HCEC 1CT (cell line): ENCODE measurements at regions not wholly inside any gene's neighbourhood (a gene's known extent, or its start where the extent isn't known, plus 50 kb on each side); places are given as distances from the start of the nearest gene placed in this dataset.

Experiments used
- DNase-seq: peaks from one replicate; pipeline ENCODE4 v3.0.0-alpha.2; 2017

DNA sequence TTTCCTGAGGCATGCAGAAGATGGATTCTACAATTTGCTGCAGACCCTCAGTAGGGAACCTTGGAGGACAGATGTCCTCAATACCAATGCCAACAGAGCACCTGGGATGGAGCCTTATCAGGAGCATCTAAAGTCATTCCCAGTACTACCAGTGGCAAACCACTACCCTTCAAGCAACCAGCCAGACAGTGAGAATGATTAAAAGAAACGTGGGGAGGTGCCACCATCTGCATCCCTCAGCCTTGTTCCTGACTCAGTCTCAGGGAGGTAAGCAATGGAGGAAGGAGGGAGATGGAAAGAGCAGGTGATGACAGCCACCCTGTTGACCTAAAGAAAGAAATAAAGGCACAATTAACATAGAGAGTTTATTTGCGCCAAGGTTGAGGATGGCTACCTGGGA lies 175.2 kb upstream of the GRIN2B start:
- DNase-seq = no peak

DNA sequence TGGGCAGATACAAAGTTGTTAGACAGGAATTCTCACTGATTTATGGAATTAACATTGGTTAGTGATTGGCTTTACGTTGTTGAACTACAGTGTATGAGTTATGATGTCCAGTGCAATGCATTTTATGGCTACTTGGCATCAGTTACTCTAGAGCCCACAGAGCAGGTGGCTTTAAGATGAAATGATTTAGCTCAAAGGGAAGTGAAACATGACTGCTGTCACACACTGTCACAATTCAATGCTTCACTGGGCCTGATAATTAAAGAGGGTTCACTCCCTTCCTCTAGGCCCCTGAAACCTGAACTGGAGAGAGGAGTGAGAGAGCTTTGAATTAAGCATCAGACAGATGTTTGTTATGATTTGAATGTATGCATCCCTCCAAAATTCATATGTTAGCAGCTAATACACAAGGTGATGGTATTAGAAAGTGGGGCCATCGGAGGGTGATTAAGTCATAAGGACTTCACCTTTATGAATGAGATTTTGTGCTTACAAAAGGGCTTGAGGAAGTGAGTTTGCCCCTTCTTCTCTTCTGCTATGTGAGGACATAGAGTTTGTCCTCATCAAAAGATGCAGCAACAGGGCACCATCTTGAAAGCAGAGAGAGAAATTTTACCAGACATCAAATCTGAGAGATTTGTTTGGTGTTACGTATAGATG lies 175.8 kb upstream of the GRIN2B start:
- no peak for DNase-seq

GRCh38 chr12:14164266-14164665 lies 182.9 kb upstream of the GRIN2B start:
- no peak for DNase-seq

GRCh38 chr12:14167005-14167628 lies 185.7 kb upstream of the GRIN2B start:
- DNase-seq = peak; percentile 54

- DNase-seq = no peak
Measured at GRCh38 chr12:14169281-14169680, 187.9 kb upstream of the GRIN2B start.

GRCh38 chr12:14171106-14171505 lies 189.7 kb upstream of the GRIN2B start:
- no peak for DNase-seq

- no peak for DNase-seq
Measured at GRCh38 chr12:14175206-14175605, 190.3 kb upstream of the ATF7IP start.

DNA sequence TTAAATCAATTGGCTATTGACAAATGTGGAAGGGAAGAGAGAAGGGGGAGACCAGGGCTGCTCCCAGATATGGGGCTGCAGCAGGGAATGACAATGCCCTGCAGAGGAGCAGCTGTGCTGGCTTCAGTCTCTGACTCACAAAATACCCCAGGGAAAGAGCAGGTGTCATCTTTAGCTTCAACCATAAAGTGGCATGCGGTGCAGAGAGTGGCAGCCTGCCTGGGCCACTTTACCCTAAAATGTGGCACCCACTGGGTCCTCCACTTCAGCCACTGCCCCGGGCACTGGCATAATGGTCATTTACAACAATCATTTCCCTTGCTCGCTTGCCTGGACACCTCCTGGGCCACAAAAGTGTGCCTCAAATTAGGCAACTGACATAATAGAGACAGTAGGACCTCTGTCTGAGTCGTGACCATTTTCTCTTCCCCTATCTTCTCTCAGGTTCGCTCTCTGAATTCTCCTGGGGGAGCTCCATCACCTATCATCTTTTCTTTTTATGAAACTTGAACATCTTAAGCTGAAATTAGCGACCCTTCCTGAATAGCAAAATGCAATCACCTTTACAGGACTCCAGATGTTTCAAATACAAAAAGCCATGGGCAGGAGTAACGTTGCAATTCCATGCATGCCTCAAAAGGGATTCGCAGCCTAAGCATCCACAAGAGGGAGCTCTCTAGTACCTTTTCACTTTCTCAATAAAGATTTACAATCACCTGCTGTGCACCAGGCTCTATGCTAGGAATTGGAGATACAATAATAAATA lies 179.9 kb upstream of the ATF7IP start:
- peak; percentile 30 for DNase-seq

DNA sequence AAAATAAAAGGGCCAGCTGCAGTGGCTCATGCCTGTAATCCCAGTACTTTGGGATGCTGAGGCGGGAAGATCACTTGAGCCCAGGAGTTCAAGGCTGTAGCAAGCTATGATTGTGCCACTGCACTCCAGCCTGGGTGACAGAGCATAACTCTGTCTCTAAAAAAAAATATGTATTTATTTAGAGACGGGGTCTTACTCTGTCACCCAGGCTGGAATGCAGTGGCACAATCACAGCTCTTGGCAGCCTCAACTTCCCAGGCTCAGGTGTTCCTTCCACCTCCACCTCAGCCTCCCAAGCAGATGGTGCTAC lies 179.3 kb upstream of the ATF7IP start:
- DNase-seq = no peak

- DNase-seq = no peak
Measured at GRCh38 chr12:14187002-14187401, 178.5 kb upstream of the ATF7IP start.

GRCh38 chr12:14187966-14188365 lies 177.5 kb upstream of the ATF7IP start:
- no peak for DNase-seq

GRCh38 chr12:14188744-14189143 lies 176.7 kb upstream of the ATF7IP start:
- no peak for DNase-seq

- no peak for DNase-seq
Measured at GRCh38 chr12:14190694-14191093, 174.8 kb upstream of the ATF7IP start.

GRCh38 chr12:14191612-14192011 lies 173.9 kb upstream of the ATF7IP start:
- no peak for DNase-seq

DNA sequence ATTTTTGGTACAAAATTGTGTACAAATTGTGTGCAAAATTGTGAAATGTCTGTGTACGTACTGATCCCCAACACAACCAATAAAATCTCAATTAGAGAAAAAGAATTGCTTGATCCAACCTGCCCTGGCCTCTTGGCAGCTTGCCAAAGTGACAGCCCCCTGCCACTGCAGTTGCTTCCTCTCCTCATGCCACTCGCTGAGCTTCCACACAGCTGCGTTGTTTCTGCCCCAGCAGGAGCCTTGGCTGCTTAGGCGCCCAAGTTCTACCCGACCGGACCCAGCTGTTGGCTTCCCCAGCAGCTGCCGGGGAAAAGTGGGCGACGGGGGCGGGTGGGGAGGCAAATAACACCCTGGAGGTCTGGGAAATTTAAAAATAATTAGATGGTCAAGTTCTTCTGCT lies 171.8 kb upstream of the ATF7IP start:
- no peak for DNase-seq

DNA sequence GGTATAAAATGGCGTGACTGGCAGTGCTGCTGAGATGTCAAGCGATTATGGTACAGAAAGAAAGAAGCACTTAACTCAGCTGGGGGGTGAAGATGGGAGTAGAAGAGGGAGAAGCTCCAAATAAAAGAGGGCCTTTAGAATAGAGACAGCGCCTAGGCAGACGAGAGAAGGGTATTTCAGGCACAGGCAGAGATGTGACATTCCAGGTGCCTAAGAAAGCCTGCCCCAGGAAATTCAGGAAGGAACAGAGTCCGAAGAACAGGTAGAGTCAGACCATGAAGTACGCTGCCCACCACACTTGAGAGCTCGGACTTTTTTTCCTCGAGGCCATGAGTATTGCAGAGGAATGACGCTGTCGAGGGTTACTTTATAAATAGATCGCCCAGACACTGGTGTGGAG lies 170.9 kb upstream of the ATF7IP start:
- no peak for DNase-seq

DNA sequence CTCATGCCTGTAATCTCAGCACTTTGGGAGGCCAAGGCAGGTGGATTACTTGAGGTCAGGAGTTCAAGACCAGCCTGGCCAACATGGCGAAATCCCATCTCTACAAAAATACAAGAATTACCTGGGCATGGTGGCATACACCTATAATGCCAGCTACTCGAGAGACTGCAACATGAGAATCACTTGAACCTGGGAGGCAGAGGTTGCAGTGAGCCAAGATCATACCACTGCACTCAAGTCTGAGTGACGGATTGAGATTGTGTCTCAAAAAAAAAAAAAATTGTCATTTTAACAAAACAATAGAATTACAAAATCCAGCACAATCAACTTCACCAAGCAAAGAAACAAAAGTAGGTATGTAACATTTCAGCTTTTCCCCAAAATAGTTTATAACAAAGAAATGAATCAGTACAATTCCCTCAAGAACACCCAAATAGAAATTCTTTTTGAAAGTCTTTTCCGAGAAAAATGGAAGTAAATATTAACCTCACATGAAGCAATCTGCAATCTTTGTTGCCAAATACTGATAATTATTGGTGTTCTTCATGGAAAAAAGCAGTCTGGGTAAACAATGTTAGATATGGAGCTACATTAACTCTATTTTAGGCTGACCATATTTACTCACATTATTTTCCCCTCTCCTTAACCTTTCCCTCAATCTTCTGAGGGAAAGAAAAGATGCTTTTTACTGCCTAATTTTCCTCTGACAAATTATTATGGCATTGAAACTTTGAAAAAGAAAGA lies 165.9 kb upstream of the ATF7IP start:
- DNase-seq = no peak

GRCh38 chr12:14200598-14200997 lies 164.9 kb upstream of the ATF7IP start:
- DNase-seq = no peak

GRCh38 chr12:14201291-14201690 lies 164.2 kb upstream of the ATF7IP start:
- DNase-seq = no peak

DNA sequence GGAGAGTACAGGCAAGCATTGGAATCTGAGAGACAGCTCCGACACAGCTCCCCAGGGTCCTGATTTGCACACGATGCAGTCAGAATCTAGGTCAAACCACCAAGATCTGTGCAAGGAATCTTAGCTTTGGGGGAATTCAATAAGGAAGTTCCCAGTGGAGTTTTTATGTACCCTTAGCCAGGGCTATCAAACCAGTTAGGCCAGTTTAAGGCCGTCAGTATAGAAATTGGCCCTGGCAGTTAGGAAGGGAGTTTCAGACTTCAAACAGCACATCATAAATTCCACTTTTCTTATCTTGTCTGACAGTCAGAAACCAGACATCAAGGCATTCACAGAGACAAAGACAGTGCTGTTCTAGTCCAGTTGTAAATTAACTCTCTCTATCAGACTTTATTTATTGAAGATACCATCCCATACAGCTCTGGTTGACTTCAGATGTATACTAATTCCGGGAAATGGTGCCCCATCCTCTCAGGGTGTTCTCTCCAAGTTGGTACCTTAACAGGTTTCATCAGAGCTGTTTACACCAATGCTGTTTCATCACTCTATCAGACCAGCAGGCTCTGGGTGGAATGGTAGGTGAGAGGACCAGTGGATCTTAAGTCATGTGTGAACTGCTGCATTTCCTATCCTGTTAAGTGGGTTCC lies 157.5 kb upstream of the ATF7IP start:
- DNase-seq = no peak

GRCh38 chr12:14211947-14212387 lies 153.5 kb upstream of the ATF7IP start:
- no peak for DNase-seq

DNA sequence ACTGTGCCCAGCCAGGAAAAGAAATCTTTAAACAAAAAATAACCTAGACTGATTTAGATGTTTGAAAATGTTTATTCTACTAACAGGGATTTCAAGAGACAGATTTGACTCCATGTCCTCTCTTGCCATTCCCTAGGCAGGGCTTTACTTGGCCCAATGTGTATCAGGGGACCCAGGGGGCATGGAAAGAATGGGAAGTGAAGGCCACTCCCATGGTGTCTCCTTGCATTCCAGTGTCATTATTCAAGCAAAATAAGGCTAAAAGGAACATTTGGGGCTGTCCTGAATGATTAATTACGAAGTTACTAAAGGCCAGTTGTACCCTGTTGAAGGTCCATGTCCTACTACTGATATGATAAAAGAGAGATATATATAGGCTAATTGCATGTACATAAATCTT lies 151.9 kb upstream of the ATF7IP start:
- peak; percentile 7 for DNase-seq

DNA sequence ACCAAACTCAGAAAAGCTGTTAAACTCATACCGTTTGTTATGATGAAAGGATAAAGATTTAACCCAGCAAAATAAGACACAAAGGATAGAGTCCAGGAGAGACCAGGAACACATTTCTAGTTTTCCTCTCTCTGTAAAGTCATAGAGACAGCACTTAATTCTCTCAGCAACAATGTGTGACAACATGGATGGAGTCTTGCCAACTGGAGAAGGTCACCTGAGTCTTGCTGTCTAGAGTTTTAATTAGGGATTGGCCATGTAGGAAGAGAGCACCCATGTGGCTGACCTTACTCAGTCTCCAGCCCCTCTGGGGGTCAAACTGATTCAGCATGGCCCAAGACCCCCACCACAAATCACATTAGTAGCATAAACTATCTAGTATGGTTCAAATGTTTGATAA lies 151.0 kb upstream of the ATF7IP start:
- DNase-seq = no peak
